IPS-11a (cell line): ENCODE measurements at regions not wholly inside any gene's neighbourhood (a gene's known extent, or its start where the extent isn't known, plus 50 kb on each side); places are given as distances from the start of the nearest gene placed in this dataset.

ENCODE experiments used
- H3K4me3 ChIP-seq: one replicate; pipeline ENCODE4 v1.5.1; 2013; ENCODE audit warnings: low read depth, low read length, control low read depth

GRCh38 chr6:108734271-108734922 lies 113.8 kb upstream of the ARMC2 start:
- no peak overlapping the region for H3K4me3 ChIP-seq

GRCh38 chr6:108735310-108736001 lies 112.8 kb upstream of the ARMC2 start:
- no peak overlapping the region for H3K4me3 ChIP-seq

- H3K4me3 ChIP-seq, result no peak overlapping the region
Observed at GRCh38 chr6:108736002-108736361, 112.2 kb upstream of the ARMC2 start.

- no peak overlapping the region for H3K4me3 ChIP-seq
Observed at GRCh38 chr6:108736832-108737231, 111.4 kb upstream of the ARMC2 start.

- H3K4me3 ChIP-seq, result no peak overlapping the region
Observed at GRCh38 chr6:108737594-108738546, 110.4 kb upstream of the ARMC2 start.

GRCh38 chr6:108738684-108739416 lies 109.4 kb upstream of the ARMC2 start:
- H3K4me3 ChIP-seq, result no peak overlapping the region

GRCh38 chr6:108739496-108740330 lies 108.5 kb upstream of the ARMC2 start:
- H3K4me3 ChIP-seq, result no peak overlapping the region

GRCh38 chr6:108741331-108741989 lies 106.8 kb upstream of the ARMC2 start:
- no peak overlapping the region for H3K4me3 ChIP-seq

GRCh38 chr6:108742041-108742440 lies 106.2 kb upstream of the ARMC2 start:
- H3K4me3 ChIP-seq, result no peak overlapping the region

GRCh38 chr6:108744244-108744972 lies 103.8 kb upstream of the ARMC2 start:
- no peak overlapping the region for H3K4me3 ChIP-seq

GRCh38 chr6:108744996-108745395 lies 103.2 kb upstream of the ARMC2 start:
- H3K4me3 ChIP-seq, result no peak overlapping the region

GRCh38 chr6:108745664-108746336 lies 102.4 kb upstream of the ARMC2 start:
- H3K4me3 ChIP-seq, result no peak overlapping the region

- H3K4me3 ChIP-seq, result no peak overlapping the region
Observed at GRCh38 chr6:108746366-108746765, 101.9 kb upstream of the ARMC2 start.

GRCh38 chr6:108746836-108747575 lies 101.2 kb upstream of the ARMC2 start:
- no peak overlapping the region for H3K4me3 ChIP-seq

- H3K4me3 ChIP-seq, result no peak overlapping the region
Observed at GRCh38 chr6:108748055-108748454, 100.2 kb upstream of the ARMC2 start.

- H3K4me3 ChIP-seq, result no peak overlapping the region
Observed at GRCh38 chr6:108748959-108749358, 99.3 kb upstream of the ARMC2 start.

- no peak overlapping the region for H3K4me3 ChIP-seq
Observed at GRCh38 chr6:108750801-108751200, 97.4 kb upstream of the ARMC2 start.

GRCh38 chr6:108751282-108751681 lies 96.9 kb upstream of the ARMC2 start:
- no peak overlapping the region for H3K4me3 ChIP-seq
